GM12873 (cell line): ENCODE measurements at regions not wholly inside any gene's neighbourhood (a gene's known extent, or its start where the extent isn't known, plus 50 kb on each side); places are given as distances from the start of the nearest gene placed in this dataset.

Experiments
- TF ChIP-seq, protein P1 (sequence below): IDR thresholded peaks from 2 replicates; pipeline ENCODE4 v1.5.1; 2012; ENCODE audit warnings: low read depth, mild to moderate bottlenecking, moderate library complexity, low read length, control low read depth; ENCODE audit not compliant: insufficient read depth; ENCODE audit errors: missing control alignments

DNA sequence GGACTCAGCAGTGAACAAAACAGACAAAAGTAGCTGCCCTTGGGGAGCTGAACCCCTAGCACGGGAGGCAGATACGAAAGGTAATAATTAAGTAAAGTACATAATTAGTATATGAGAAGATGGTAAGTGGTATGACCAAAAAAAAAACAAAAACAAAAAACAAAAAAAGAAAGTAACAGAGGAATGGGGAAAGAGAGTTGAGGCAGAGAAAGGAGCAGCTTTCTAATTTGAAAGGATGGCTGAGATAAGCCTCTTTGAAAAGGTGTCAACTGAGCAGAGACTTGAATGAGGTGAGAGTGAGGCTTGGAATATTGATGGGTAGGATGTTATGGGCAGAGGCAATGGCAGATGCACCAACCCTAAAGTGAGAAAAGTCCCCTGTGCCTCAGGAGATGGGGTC lies 69.7 kb downstream of the CARTPT start:
- TF ChIP-seq, protein P1, sequence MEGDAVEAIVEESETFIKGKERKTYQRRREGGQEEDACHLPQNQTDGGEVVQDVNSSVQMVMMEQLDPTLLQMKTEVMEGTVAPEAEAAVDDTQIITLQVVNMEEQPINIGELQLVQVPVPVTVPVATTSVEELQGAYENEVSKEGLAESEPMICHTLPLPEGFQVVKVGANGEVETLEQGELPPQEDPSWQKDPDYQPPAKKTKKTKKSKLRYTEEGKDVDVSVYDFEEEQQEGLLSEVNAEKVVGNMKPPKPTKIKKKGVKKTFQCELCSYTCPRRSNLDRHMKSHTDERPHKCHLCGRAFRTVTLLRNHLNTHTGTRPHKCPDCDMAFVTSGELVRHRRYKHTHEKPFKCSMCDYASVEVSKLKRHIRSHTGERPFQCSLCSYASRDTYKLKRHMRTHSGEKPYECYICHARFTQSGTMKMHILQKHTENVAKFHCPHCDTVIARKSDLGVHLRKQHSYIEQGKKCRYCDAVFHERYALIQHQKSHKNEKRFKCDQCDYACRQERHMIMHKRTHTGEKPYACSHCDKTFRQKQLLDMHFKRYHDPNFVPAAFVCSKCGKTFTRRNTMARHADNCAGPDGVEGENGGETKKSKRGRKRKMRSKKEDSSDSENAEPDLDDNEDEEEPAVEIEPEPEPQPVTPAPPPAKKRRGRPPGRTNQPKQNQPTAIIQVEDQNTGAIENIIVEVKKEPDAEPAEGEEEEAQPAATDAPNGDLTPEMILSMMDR: no peak

DNA sequence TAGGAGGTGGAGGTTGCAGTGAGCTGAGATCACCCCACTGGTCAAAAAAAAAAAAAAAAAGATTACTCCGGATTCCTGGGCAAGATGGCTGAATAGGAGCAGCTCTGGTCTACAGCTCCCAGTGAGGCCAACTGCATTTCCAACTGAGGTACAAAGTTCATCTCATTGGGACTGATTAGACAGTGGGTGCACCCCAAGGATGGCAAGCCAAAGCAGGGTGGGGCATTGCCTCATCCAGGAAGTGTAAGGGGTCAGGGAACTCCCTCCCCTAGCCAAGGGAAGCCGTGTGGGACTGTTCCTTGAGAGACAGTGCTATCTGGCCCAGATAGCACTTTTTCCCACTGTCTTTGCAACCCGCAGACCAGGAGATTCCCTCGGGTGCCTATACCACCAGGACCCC lies 70.7 kb downstream of the CARTPT start:
- TF ChIP-seq, protein P1: no peak

DNA sequence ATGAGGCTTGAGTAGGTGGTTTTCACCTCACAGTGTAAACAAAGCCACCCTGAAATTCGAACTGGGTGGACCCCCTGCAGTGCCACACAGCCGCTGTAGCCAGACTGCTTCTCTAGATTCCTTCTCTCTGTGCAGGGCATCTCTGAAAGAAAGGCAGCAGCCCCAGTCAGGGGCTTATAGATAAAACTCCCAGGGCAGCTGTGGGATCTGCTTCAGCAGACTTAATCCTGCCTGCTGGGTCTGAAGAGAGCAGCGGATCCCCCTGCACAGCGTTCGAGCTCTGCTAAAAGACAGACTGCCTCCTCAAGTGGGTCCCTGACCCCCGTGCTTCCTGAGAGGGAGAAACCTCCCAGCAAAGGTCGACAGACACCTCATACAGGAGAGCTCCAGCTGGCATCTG lies 71.4 kb downstream of the CARTPT start:
- TF ChIP-seq, protein P1: no peak

DNA sequence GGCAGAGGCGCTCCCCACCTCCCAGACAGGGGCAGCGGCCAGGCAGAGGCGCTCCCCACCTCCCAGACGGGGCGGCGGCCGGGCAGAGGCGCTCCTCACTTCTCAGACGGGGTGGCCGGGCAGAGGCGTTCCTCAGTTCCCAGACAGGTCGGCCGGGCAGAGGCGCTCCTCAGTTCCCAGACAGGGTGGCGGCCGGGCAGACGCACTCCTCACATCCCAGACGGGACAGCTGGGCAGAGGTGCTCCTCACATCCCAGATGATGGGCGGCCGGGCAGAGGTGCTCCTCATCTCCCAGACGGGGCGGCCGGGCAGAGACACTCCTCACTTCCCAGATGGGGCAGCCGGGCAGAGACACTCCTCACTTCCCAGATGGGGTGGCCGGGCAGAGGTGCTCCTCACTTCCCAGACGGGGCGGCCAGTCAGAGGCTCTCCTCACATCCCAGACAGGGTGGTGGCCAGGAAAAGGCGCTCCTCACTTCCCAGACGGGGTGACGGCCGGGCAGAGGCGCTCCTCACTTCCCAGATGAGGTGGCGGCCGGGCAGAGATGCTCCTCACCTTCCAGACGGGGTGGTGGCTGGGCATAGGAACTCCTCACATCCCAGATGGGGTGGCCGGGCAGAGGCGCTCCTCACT lies 75.1 kb downstream of the CARTPT start:
- TF ChIP-seq, protein P1: no peak

DNA sequence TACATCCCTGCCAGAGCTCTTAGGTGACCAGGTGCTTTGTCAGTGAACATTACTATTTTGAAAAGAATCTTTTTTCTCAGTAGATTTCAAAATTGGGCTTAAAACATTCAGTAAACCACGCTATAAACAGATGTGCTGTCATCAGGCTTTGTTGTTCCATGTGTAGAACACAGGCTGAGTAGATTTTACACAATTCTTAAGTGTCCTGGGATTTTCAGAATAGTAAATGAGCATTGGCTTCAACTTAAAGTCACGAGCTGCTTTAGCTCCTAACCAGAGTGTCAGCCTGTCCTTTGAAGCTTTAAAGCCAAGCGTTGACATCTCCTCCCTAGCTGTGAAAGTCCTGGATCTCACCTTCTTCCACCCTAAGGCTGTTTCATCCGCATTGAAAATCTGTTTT lies 83.6 kb downstream of the CARTPT start:
- TF ChIP-seq, protein P1: no peak

DNA sequence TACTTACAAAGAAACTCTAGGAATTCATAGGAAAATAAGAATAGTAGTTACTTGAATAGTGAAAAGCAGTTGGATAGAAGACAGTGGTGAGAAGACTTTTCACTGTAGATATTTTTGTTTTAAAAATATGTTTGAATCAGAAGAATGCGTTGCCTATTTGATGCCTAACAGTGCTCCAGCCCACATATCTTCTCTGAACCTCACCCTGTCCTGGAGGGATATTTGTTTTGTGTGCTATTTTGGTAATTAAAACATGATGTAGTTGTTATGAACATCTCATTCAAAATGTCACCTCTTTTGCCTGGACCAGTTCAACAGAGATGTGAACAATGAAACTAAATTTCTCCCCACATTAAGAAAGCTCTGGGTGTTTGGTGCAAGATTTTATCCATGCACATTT lies 87.6 kb downstream of the CARTPT start:
- TF ChIP-seq, protein P1: no peak

DNA sequence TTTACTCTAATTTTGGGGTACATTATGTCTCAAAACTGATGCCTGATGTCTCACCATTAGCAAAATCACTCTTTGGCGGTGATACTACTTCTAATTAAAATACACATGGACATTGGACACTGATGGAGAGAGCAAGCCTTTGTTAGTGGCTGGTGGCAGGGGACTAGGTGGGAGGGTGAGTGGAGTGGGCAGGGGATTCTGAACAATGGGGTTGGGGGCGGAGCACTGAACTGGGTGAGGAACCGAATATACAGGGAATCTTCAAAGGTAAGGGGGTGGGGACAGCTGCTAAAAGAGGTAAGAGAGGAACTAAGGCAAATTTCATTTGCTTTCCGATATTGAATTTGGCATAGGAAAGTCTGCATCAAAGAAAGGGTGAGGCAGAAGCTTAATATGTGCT lies 88.8 kb downstream of the CARTPT start:
- TF ChIP-seq, protein P1: no peak
